KMS-11 (cell line): ENCODE measurements at regions not wholly inside any gene's neighbourhood (a gene's known extent, or its start where the extent isn't known, plus 50 kb on each side); places are given as distances from the start of the nearest gene placed in this dataset.

Experiments
- H2AFZ ChIP-seq: fragments of 200-600 bp; sonication (generic); 2 replicates; pipeline ENCODE4 v1.6.1; 2016; ENCODE audit warnings: antibody characterized with exemption, mixed run types, low read depth
- H3K27ac ChIP-seq: fragments of 200-600 bp; sonication (generic); 2 replicates; pipeline ENCODE4 v1.6.1; 2016; ENCODE audit warnings: mild to moderate bottlenecking, mixed run types
- H3K27me3 ChIP-seq: fragments of 200-600 bp; sonication (generic); 2 replicates; pipeline ENCODE4 v1.6.1; 2017; ENCODE audit warnings: mild to moderate bottlenecking, low read depth, mixed run types, moderate library complexity; ENCODE audit not compliant: insufficient read depth
- H3K36me3 ChIP-seq: fragments of 200-600 bp; sonication (generic); 2 replicates; pipeline ENCODE4 v1.6.1; 2017; ENCODE audit warnings: mild to moderate bottlenecking, mixed run types; ENCODE audit not compliant: insufficient read depth
- H3K4me1 ChIP-seq: fragments of 200-600 bp; sonication (generic); 2 replicates; pipeline ENCODE4 v1.6.1; 2016; ENCODE audit warnings: mild to moderate bottlenecking, low read depth, mixed run types; ENCODE audit not compliant: poor library complexity, severe bottlenecking
- H3K4me2 ChIP-seq: fragments of 200-600 bp; sonication (generic); 2 replicates; pipeline ENCODE4 v1.7.0; 2016; ENCODE audit warnings: mild to moderate bottlenecking, mixed run types
- H3K4me3 ChIP-seq: fragments of 200-600 bp; sonication (generic); IDR thresholded peaks from 2 replicates; pipeline ENCODE4 v1.6.1; 2017; ENCODE audit warnings: low read depth, low read length, mixed read lengths; ENCODE audit not compliant: insufficient read depth
- H3K79me2 ChIP-seq: fragments of 200-600 bp; sonication (generic); 2 replicates; pipeline ENCODE4 v1.6.1; 2016; ENCODE audit warnings: low read depth, mixed run types; ENCODE audit not compliant: insufficient read depth
- H3K9ac ChIP-seq: fragments of 200-600 bp; sonication (generic); 2 replicates; pipeline ENCODE4 v1.6.1; 2016; ENCODE audit warnings: mild to moderate bottlenecking, mixed run types
- H4K20me1 ChIP-seq: fragments of 200-600 bp; sonication (generic); 2 replicates; pipeline ENCODE4 v1.6.1; 2016; ENCODE audit warnings: mild to moderate bottlenecking, mixed run types; ENCODE audit not compliant: insufficient read depth
- CTCF ChIP-seq: fragments of 200-600 bp; sonication (generic); conservative IDR thresholded peaks from 2 replicates; pipeline ENCODE4 v1.6.1; 2017; ENCODE audit warnings: low read depth, mild to moderate bottlenecking, antibody characterized with exemption, low read length, moderate library complexity, mixed read lengths

GRCh38 chr16:64304951-64305350 is 816.9 kb downstream of the CDH11 start:
- no peaks in the 10 kb centered on the region for H3K79me2 ChIP-seq
- no peak overlapping the region for H2AFZ ChIP-seq
- no peak for TF ChIP-seq CTCF
- H3K4me1 ChIP-seq, result no peaks in the 10 kb centered on the region
- H3K9ac ChIP-seq, result no peak overlapping the region
- no peak overlapping the region for H3K27ac ChIP-seq
- no peaks in the 10 kb centered on the region for H3K36me3 ChIP-seq
- H4K20me1 ChIP-seq, result no peaks in the 10 kb centered on the region
- no peak overlapping the region for H3K4me2 ChIP-seq
- no peaks in the 10 kb centered on the region for H3K27me3 ChIP-seq
- H3K4me3 ChIP-seq, result no peak overlapping the region

DNA sequence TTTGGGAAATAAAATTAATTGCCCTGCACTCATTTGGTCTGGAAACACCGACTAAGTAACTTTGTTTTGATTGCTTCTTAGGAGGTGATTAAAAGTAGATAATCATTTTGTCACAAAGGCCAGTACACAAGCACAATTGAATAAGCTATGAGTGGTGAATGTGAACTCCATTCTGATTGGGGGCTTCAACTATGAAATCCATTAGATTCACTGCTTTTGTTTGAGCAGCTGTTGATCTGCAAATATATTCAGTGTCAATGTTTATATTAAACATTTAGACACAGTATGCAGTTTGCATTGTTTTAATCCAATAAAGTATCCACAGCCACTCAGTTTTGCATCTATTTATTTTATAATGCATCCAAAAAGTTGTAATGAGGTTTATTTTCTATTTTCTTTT is 817.5 kb downstream of the CDH11 start:
- Histone ChIP-seq H2AFZ (no peak overlapping the region), H3K4me2 (no peak overlapping the region)

DNA sequence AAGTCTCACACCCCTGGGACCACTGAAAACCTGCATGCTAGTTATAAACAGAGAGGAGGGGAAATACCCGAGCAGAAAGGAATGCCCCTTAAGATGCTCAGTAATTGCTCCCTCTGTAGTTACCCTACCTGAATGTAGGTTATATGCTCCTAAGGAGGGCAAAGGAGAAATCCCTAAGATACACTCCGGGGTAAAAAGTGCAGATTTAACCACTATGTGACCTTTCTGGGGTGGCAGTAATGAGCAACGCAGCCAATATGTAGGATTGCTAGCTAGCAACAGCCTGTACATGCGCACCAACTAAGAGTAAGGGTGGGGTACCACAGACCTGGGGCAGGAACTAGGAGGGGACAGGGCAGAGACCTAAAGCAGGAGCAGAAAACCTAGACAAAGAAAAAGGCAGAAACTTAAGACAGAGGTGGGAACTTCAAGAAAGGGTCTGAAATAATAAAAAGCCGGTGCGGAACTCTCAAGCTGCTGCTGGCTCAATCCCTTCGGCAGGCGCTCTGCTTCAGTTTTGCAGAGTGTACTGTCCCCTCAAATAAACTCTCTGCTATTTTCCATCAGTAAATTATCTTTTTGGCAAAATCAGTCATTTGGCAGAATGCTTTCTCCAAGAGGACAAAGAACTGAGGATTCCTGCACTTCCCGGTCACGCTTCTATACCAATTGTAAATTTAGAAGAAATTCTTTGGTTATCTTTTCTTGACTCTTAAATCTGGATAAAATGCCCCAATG is 823.8 kb downstream of the CDH11 start:
- Histone ChIP-seq H3K36me3 (no peaks in the 10 kb centered on the region), H4K20me1 (no peaks in the 10 kb centered on the region), H3K4me1 (no peaks in the 10 kb centered on the region), H3K27me3 (no peaks in the 10 kb centered on the region), H3K27ac (no peak overlapping the region), H3K4me3 (no peak overlapping the region), H2AFZ (no peak overlapping the region), H3K4me2 (no peak overlapping the region), H3K79me2 (no peaks in the 10 kb centered on the region), H3K9ac (no peak overlapping the region)
- no peak for TF ChIP-seq CTCF

More for the DNA sequence above, 817.5 kb downstream of the CDH11 start:
- H3K27ac ChIP-seq, result no peak overlapping the region
- no peak overlapping the region for H3K9ac ChIP-seq
- H3K27me3 ChIP-seq, result no peaks in the 10 kb centered on the region
- TF ChIP-seq CTCF, result no peak
- no peaks in the 10 kb centered on the region for H3K4me1 ChIP-seq
- no peak overlapping the region for H3K4me3 ChIP-seq
- no peaks in the 10 kb centered on the region for H4K20me1 ChIP-seq
- H3K36me3 ChIP-seq, result no peaks in the 10 kb centered on the region
- H3K79me2 ChIP-seq, result no peaks in the 10 kb centered on the region

DNA sequence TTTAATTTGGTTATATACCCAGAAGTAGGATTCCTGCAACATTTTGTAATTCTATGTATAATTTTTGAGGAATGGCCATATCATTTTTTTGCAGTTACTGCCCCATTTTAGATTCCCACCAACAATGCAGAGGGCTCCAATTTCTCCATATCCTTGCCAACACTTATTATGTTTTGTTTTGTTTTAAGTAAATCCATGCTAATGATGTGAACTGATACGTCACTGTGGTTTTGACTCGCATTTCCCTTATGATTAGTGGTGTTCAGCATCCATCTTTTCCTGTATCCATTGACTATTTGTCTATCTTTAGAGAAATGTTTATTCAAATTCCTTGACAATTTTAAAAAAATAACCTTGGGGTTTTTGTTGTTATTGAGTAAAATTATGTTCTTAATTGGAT is 826.4 kb downstream of the CDH11 start:
- no peaks in the 10 kb centered on the region for H3K4me1 ChIP-seq
- H3K4me2 ChIP-seq, result no peak overlapping the region
- H3K79me2 ChIP-seq, result no peaks in the 10 kb centered on the region
- no peaks in the 10 kb centered on the region for H4K20me1 ChIP-seq
- no peaks in the 10 kb centered on the region for H3K36me3 ChIP-seq
- no peak overlapping the region for H3K4me3 ChIP-seq
- no peak overlapping the region for H3K9ac ChIP-seq
- H3K27ac ChIP-seq, result no peak overlapping the region
- no peaks in the 10 kb centered on the region for H3K27me3 ChIP-seq
- no peak for TF ChIP-seq CTCF
- no peak overlapping the region for H2AFZ ChIP-seq
